ENCODE measurements at regions not wholly inside any gene's neighbourhood (a gene's known extent, or its start where the extent isn't known, plus 50 kb on each side); places are given as distances from the start of the nearest gene placed in this dataset.
"Not testable (repeated sequence)": the region's sequence is repeated elsewhere in the genome, so short reads cannot be mapped to it uniquely, and the experiment has no call there.

- TF ChIP-seq, protein P1, sequence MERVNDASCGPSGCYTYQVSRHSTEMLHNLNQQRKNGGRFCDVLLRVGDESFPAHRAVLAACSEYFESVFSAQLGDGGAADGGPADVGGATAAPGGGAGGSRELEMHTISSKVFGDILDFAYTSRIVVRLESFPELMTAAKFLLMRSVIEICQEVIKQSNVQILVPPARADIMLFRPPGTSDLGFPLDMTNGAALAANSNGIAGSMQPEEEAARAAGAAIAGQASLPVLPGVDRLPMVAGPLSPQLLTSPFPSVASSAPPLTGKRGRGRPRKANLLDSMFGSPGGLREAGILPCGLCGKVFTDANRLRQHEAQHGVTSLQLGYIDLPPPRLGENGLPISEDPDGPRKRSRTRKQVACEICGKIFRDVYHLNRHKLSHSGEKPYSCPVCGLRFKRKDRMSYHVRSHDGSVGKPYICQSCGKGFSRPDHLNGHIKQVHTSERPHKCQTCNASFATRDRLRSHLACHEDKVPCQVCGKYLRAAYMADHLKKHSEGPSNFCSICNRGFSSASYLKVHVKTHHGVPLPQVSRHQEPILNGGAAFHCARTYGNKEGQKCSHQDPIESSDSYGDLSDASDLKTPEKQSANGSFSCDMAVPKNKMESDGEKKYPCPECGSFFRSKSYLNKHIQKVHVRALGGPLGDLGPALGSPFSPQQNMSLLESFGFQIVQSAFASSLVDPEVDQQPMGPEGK (CRISPR knock-in tag; IDR thresholded peaks at IDR 0.05; ENCODE audit: borderline replicate concordance) = not testable (repeated sequence)
- not testable (repeated sequence) for TF ChIP-seq TOX (CRISPR knock-in tag; IDR thresholded peaks at IDR 0.05; ENCODE audit: borderline replicate concordance); CREB5 (CRISPR knock-in tag; IDR thresholded peaks at IDR 0.05; ENCODE audit: low read depth); ARNTL (CRISPR knock-in tag; IDR thresholded peaks at IDR 0.05; ENCODE audit: borderline replicate concordance, low read depth)
Measured at GRCh38 chr22:11028180-11028579, 4499.8 kb upstream of the OR11H1 start.

All from SK-N-SH treated with all-trans-retinoic acid at 6 μM for 48 hours (cell line).